ENCODE measurements at regions not wholly inside any gene's neighbourhood (a gene's known extent, or its start where the extent isn't known, plus 50 kb on each side); places are given as distances from the start of the nearest gene placed in this dataset.

GRCh38 chr1:157403203-157403602 is 149.1 kb downstream of the FCRL5 start:
- no peaks in the 10 kb centered on the region for H3K9me3 ChIP-seq
- no peak for TF ChIP-seq CTCF (IDR thresholded peaks at IDR 0.05; ENCODE audit: low read depth, low read length)
- no peak for DNase-seq

GRCh38 chr1:157400766-157401165 is 151.5 kb downstream of the FCRL5 start:
- Histone ChIP-seq H3K4me3 (ENCODE audit: low read depth, low read length) (no peak overlapping the region), H3K4me1 (no peaks in the 10 kb centered on the region), H3K27me3 (peaks cover 21% of the 10 kb centered on the region), H3K36me3 (no peaks in the 10 kb centered on the region), H3K9me3 (no peaks in the 10 kb centered on the region)
- DNase-seq = no peak
- no peak for TF ChIP-seq CTCF (IDR thresholded peaks at IDR 0.05; ENCODE audit: low read depth, low read length)

More at GRCh38 chr1:157403203-157403602, 149.1 kb downstream of the FCRL5 start:
- Histone ChIP-seq H3K4me3 (ENCODE audit: low read depth, low read length) (no peak overlapping the region), H3K36me3 (no peaks in the 10 kb centered on the region), H3K27me3 (peaks cover 14% of the 10 kb centered on the region), H3K4me1 (no peaks in the 10 kb centered on the region)

GRCh38 chr1:157399984-157400382 is 152.3 kb downstream of the FCRL5 start:
- DNase-seq = no peak
- Histone ChIP-seq H3K4me3 (ENCODE audit: low read depth, low read length) (no peak overlapping the region), H3K4me1 (no peaks in the 10 kb centered on the region), H3K27me3 (peaks cover 21% of the 10 kb centered on the region), H3K9me3 (no peaks in the 10 kb centered on the region), H3K36me3 (no peaks in the 10 kb centered on the region)
- no peak for TF ChIP-seq CTCF (IDR thresholded peaks at IDR 0.05; ENCODE audit: low read depth, low read length)

- H3K4me1 ChIP-seq = no peaks in the 10 kb centered on the region
- H3K36me3 ChIP-seq = no peaks in the 10 kb centered on the region
- H3K9me3 ChIP-seq = no peaks in the 10 kb centered on the region
- no peak for DNase-seq
- H3K27me3 ChIP-seq = peaks cover 21% of the 10 kb centered on the region
- TF ChIP-seq CTCF (IDR thresholded peaks at IDR 0.05; ENCODE audit: low read depth, low read length) = no peak
- no peak overlapping the region for H3K4me3 ChIP-seq (ENCODE audit: low read depth, low read length)
Observed at GRCh38 chr1:157399343-157399983, 152.9 kb downstream of the FCRL5 start.

GRCh38 chr1:157390651-157391050 is 161.7 kb downstream of the FCRL5 start:
- DNase-seq = no peak
- no peaks in the 10 kb centered on the region for H3K36me3 ChIP-seq
- no peaks in the 10 kb centered on the region for H3K4me1 ChIP-seq
- H3K27me3 ChIP-seq = peaks cover 15% of the 10 kb centered on the region
- no peaks in the 10 kb centered on the region for H3K9me3 ChIP-seq
- TF ChIP-seq CTCF (IDR thresholded peaks at IDR 0.05; ENCODE audit: low read depth, low read length) = no peak
- H3K4me3 ChIP-seq (ENCODE audit: low read depth, low read length) = no peak overlapping the region

GRCh38 chr1:157388057-157388456 is 164.3 kb downstream of the FCRL5 start:
- Histone ChIP-seq H3K9me3 (no peaks in the 10 kb centered on the region), H3K36me3 (no peaks in the 10 kb centered on the region), H3K4me3 (ENCODE audit: low read depth, low read length) (no peak overlapping the region), H3K4me1 (no peaks in the 10 kb centered on the region), H3K27me3 (peaks cover 22% of the 10 kb centered on the region)
- DNase-seq = no peak
- TF ChIP-seq CTCF (IDR thresholded peaks at IDR 0.05; ENCODE audit: low read depth, low read length) = no peak

Measured in BE2C (cell line).